Fibroblast of the conjunctiva (primary cell): ENCODE measurements at regions not wholly inside any gene's neighbourhood (a gene's known extent, or its start where the extent isn't known, plus 50 kb on each side); places are given as distances from the start of the nearest gene placed in this dataset.
"Not testable (repeated sequence)": the region's sequence is repeated elsewhere in the genome, so short reads cannot be mapped to it uniquely, and the experiment has no call there.

Experiments used
- DNase-seq: peaks from one replicate; pipeline ENCODE4 v3.0.0-alpha.2; 2010; ENCODE audit warnings: low read depth

DNA sequence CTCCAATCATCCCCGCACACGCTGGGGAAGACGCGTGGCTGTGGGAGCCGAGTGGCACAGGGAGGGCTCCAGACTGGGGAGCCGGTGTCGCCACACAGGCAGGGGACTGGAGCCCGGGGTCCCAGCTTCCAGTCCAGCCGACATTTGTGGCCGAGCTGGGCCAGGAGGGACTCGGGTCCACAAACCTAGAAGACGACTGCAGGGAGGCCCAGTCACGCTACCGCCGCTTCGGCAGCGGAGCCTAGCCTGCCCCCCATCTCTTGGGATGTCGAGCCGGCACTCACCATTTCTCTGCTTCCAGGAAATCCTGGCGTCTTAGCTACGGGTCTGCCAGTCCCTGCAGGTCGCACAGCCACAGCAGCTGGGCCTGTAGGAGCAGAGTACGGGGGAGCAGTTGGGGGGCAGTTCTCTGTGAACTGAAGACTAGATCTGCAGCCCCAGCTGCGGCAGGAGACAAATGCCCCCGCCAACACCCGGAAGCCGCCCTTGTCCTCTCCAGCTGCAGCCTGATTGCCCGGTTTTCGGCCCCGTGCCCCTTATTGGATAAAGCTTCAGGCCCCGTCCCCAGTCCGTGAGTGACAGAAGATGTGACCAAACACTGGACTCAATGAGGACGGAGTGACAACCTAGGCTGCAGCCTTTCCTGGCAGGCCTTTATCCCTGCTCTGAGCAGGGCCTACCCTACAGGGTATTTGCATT lies 270.7 kb downstream of the ZNF33B start:
- DNase-seq, result peak; percentile 88

DNA sequence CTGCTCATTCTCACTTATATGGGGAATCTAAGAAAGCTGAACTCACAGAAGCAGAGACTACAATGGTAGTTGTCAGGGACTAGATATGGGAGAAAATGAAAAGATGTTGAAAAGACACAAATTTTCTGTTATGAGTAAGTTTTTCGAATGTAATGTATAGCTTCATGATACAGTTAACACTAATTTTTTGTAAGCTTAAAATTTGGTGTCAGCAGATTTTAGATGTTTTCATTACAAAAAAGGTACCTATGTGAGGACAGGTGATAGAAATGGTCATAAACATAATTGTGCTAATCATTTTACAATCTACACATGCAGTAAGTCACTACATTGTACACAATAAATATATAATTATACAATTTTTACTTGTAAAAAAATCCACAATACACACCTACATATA lies 286.6 kb downstream of the ZNF33B start:
- no peak for DNase-seq

DNA sequence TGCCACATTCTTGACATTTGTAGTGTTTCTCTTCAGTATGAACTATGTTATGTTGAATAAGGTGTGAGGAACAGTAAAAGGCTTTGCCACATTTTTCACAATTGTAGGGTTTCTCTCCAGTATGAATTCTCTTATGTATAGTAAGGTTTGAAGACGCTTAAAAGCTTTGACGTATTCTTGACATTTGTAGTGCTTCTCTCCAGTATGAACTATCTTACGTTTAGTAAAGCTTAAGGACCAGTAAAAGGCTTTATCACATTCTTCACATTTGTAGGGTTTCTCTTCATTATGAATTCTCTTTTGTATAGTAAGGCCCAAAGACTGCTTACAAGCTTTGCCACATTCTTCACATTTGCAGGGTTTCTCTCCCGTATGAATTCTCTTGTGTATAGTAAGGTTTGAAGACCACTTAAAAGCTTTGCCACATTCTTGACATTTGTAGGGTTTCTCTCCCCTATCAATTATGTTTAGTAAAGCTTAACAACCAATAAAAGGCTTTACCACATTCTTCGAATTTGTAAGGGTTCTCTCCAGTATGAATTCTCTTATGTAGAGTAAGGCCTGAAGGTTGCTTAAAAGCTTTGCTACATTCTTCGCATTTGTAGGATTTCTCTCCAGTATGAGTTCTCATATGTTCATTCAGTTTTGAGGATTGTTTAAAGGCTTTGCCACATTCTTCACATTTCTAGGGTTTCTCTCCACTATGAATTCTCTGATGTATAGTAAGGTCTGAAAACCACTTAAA lies 301.6 kb downstream of the ZNF33B start:
- DNase-seq, result not testable (repeated sequence)

DNA sequence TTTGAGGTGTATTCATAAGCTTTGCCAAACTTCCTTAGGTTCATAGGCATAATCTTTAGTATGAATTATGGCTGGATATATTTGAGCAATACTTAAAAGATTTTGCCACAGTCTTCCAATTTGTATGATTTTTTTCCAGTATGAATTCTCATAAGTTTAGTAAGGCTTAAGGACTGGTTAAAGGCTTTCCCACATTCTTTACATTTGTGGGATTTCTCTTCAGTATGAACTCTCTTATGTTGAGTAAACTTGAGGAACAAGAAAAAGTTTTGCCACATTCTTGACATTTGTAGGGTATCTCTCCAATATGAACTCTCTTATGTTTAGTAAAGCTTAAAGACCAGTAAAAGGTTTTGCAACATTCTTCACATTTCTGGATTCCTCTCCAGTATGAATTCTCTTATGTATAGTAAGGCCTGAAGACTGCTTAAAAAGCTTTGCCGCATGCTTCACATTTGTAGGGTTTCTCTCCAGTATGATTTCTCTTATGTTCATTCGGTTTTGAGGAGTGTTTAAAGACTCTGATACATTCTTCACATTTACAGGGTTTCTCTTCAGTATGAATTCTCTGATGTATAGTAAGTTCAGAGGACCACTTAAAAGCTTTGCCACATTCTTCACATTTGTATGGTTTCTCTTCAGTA lies 302.6 kb downstream of the ZNF33B start:
- not testable (repeated sequence) for DNase-seq

DNA sequence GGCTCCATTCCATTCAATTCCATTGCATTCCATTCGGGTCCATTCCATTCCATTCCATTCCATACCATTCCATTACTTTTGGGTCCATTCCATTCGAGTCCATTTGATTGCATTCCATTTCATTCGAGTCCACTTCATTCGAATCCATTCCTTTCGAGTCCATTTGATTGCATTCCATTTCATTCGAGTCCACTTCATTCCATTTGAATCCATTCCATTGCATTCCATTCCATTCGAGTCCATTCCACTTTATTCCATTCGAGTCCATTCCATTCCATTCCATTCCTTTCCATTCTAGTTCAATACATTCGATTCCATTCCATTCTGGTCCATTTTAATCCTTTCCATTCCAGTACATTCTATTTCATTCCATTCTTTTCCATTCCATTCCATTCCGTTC lies 334.0 kb downstream of the ZNF33B start:
- DNase-seq, result no peak

DNA sequence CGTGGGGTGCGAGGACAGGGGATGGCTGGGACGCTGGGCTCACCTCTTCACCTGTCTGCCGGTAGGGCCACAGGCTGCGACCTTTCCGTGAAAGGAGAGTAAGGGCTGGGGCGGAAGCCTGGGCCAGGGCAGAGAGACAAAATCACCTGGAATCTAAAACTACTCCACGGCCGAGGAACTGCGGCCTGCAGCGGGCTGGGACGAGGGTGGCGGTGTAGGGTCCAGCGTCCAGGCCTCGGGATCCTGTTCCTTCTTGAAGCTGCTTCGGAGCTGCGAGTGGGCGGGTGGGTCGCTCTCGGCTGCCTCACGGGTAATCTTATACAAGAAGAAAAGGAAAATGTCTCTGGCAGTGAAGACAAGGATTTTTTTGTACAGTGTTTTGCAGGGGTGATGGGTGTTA lies 356.5 kb downstream of the ZNF33B start:
- not testable (repeated sequence) for DNase-seq

DNA sequence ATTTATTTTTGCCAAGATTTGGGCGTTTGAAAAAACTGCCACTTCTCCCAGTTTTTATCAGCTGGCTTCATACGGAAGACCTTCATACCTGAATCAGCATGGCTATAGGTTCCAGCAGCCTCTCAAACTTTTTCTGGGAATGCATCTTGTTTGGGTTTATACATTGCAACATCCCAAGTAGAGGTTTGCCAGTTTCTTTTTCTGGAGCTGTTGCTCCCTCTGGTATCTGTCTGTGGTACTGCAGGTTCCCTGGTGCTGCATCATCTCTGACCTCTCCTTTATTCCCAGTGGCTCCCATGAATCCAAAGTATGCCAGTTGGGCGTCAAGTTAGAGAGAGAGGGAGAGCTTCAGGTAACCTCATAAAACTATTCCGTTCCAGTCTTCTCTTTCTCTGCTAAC lies 368.6 kb downstream of the ZNF33B start:
- DNase-seq, result not testable (repeated sequence)

DNA sequence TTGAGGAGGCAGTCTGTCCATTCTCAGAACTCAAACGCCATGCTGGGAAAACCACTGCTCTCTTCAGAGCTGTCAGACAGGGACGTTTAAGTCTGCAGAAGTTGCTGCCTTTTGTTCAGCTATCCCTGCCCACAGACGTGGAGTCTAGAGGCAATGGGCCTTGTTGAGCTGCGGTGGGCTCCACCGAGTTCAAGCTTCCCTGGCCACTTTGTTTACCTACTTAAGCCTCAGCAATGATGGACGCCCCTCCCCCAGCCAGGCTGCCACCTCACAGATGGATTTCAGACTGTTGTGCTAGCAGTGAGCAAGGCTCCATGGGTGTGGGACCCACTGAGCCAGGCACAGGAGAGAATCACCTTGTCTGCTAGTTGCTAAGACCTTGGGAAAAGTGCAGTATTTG lies 375.1 kb downstream of the ZNF33B start:
- DNase-seq, result not testable (repeated sequence)

DNA sequence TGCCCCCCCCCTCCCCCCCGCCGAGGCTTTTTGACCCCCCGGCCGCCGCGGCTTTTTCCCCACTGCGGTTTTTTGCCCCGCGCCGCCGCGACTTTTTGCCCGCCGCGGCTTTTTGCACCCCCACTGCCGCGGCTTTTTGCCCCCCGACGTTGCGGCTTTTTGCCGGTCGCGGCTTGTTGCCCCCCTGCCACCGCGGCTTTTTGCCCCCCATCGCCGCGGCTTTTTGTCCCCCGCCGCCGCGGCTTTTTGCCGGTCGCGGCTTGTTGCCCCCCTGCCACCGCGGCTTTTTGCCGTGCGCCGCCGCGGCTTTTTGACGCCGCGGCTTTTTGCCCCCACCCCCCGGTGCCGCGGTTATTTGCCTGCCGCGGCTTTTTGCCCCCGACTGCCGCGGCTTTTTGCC lies 395.4 kb downstream of the ZNF33B start:
- DNase-seq, result not testable (repeated sequence)

DNA sequence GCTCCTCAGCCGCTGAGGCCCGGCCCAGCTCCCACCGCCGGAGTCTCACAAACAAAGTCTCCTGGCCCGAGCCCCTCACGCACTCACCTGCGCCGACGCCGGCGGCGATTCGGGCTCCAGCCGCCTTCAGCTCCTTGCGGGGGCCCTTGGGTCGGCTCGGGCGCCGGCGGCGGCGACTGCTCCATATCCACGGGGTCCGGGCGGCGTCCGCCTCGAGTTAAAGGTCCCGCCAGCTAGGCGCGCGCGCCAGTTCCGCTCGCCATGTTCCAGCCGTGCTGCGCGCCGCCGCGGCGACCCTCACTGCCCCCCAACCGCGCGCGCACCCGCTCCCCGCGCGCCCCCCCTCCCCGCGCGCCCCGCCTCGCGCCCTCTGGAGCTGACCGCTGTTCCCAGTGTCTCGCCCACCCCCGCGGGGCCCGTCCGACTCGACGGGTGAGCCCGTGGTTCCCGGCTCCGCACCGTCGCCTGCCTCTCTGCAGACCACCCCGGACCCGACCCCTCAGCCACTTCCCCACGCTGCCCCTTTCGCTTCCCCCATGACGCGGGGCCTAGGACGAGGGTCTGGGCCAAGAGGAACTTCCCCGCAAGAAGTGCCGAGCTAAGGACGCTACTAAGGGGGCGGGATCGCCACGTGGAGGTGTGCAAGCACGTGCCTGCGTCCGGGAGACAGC lies 396.1 kb downstream of the ZNF33B start:
- DNase-seq, result no peak

DNA sequence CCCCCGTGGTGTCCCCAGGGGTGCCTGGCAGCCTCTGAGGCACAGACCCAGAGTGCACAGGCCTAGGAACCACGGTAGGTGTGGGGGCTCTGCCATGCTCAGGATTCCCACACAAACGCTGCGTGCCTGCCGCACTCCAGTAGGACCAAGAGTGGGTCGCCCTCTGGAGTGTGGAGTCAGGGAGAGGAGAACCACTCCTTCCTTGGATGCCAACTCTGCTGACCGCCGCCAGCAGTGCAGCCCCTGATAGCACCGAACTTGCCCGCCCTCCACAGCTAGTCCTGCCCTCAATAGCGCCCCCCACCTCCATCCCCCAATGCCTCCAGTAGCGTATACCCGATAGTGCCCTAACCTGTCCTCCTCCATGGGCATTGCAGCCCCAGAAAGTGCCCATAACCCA lies 402.0 kb downstream of the ZNF33B start:
- DNase-seq, result not testable (repeated sequence)

DNA sequence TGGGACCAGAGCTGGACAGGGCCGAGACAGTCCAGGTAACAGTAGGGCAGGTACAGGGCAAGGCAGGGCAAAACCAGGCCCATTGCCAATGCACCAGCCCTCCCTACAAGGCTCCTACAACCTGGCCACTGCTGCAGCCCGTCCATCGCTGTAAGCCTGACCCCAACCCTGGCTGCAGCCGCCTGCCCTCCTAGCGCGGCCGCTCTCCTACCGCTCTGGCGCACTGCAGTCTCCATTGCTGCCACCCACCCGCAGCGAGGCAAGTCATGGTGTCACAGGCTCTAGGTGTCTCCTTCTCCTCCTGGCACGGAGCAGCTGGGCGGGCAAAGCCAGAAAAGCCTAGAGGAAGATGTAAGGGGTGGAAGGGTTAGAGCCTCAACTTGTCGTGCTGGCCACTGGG lies 402.6 kb downstream of the ZNF33B start:
- DNase-seq, result not testable (repeated sequence)

DNA sequence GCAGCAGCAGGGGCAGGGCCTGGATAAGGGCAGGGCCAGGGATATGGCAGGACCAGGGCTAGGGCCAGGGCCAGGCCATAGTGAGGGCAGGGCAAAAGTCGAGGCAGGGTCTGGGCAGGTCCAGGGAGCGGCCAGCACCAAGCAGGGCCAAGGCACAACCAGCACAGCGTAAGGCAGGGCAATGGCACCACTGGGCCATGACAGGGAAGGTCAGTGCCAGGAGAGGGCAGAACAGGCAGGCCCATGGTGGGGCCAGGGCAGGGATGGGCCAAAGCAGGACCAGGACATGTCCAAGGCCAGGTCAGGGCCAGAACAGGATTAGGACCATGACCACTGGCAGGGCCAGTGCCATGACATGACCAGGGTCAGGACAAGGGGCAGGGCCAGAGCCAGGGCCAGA lies 403.1 kb downstream of the ZNF33B start:
- DNase-seq, result not testable (repeated sequence)

DNA sequence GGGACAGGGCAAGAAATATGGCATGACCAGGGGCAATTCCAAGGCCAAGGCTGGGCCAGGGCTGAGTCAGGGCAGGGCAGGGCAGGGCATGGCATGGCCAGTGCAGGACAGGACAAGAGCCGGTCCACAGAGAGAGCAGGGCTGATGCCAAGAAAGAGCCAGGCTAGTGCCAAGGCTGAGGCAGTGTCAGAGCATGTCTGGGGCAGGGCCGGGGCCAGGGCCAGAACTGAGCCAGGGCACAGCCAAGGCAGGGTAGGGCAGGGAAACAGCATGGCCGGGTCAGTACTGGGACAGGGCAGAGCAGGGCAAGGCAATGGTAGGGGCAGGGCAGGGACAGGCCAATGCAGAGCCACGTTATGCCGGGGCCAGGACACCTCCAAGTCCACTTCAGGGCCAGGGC lies 403.9 kb downstream of the ZNF33B start:
- DNase-seq, result not testable (repeated sequence)

DNA sequence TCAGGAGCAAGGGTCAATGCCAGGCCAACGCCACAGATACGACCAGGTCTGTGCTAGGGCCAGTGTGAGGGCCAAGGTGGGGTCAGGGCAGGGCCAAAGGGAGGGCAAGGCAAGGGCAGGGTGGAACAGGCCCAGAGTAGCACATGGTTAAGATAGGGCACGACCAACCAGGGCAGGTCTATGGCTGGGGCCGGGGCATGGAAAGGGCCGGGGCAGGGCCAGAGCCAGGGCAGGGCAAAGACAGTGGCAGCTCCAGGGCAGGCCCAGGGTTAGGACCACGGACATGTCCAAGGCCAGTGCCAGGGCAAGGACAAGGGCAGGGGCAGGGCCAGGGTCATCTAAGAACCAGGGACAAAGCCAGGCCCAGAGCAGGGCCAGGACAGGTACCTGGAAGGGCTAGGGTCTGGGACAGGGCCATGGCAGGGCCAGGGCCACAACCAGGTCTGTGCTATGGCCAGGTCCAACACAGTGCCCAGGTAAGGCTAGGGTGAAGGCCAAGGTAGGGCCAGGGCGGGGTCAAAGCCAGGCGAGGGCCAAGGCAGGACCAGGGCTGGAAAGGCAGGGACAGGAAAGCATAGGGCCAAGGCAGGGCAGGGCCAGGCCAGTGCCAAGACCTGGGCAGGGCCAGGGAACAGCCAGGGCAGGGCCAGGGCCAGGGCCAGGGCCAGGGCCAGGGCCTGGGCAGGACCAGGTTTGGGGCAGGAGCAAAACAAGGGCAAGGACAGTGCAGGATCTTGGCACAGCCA lies 404.7 kb downstream of the ZNF33B start:
- not testable (repeated sequence) for DNase-seq

DNA sequence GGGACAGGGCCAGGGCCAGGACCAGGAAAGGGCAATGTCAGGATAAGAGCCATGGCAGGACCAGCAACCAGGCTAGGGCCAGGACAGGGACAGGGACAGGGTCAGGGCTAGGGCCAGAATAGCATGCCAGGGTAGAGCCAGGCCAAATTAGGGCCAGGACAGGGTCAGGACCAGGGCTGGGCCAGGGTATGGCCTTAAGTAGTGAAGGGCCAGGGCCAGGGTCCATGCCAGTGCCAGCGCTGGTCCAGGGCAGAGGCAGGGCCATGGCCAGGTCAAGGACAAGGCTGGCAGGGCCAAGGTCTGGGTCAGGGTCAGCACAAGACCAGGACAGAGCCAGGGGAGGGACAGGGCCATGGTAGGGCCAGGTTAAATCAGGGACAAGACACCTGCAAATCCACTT lies 405.4 kb downstream of the ZNF33B start:
- DNase-seq, result not testable (repeated sequence)

DNA sequence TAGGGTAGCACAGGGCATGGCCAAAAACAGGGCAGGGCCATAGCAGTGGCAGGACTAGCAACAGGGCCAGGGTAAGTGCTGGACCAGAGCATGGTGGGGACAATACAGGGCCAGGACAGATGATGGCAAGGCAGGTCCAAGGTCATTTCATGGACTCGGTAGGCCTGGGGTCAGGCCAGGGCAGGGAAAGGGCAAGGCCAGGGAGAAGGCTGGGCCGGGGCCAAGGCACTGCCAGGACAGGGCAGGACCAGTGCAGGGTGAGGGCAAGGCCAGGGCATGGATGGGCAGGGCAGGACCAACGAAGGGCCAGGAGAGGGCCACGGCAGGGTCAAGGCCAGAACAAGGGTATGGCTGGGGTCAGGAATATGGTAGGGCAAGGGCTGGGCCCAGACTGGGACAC lies 407.6 kb downstream of the ZNF33B start:
- DNase-seq, result not testable (repeated sequence)

DNA sequence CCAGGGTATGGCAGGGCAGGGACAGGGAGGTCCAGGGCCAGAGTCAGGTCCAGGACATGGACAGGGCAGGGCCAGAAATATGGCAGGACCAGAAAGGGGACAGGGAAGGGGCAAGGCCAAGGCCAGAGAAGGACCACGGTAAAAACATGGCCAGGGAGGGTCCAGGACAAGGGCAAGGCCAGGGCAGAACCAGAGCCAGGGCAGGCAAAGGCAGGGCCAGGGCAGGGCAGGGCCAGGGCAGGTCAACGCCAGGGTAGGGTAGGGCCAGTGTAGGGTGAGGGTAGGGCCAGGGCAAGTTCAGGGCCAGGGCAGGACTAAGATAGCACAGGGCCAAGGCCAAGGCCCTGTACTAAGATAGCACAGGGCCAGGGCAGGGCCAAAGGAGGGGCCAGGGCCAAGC lies 408.3 kb downstream of the ZNF33B start:
- DNase-seq, result not testable (repeated sequence)

DNA sequence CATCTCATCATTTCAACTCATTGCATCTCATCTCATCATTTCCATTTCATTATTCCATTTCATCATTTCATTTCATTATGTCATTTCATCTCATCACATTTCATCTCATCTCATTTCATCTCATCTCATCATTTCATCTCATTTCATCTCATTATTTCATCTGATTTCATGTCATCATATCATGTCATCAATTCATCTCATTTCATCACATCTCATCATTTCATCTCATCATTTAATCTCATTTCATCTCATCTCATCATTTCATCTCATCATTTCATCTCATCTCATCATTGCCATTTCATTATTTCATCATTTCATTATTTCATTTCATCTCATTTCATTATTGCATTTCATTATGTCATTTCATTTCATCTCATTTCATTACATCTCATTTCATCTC lies 410.5 kb downstream of the ZNF33B start:
- not testable (repeated sequence) for DNase-seq

DNA sequence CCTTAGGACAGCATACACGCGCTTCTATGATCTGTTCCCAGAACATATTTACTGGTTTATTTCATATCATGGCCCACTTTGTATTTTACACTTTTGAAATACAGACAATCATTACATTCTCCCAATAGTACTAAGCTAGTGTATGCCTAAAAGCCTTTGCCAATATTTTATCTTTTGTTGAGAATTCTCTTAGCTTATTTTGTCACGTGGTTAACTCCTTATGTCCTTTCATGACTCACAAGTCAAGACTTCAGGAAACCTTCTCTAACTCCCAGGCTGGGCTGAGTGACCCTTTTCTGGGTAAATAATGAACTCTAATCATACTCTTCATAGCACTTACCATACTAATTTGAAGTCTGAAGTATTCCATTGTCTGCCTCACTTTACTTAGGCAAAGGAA lies 444.8 kb downstream of the ZNF33B start:
- not testable (repeated sequence) for DNase-seq

DNA sequence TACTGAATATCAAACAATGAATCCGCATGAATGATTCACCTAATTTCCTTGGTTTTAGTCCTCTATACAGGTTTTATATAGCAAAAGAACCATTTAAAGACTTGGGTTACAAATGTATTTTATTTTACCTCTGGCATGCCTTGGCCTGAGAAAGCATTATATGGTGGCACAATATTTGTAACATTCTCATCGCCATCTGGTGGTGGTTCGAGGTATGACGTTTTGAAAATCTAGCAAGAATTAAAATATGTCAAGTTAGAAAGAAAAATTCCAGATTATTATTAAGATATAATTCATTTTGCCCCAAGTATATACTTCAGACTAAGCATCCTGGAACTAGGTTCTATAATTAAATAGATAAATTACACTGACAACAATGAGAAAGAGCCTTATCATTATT lies 445.9 kb downstream of the ZNF33B start:
- not testable (repeated sequence) for DNase-seq
